HEK293 (cell line): ENCODE measurements at regions not wholly inside any gene's neighbourhood (a gene's known extent, or its start where the extent isn't known, plus 50 kb on each side); places are given as distances from the start of the nearest gene placed in this dataset.

Source experiments
- CTCF ChIA-PET: fragments of 350-600 bp; formaldehyde crosslinking; extraction: SDS; loops from one replicate; lab custom pipeline; 2021; ENCODE audit warnings: antibody characterized with exemption; lab: Yijun Ruan, JAX
- POLR2A ChIA-PET: fragments of 300-600 bp; formaldehyde crosslinking; extraction: SDS; loops from one replicate; lab custom pipeline; 2020; ENCODE audit warnings: antibody characterized with exemption, inconsistent platforms; lab: Yijun Ruan, JAX
- H3K27ac ChIP-seq: fragments of 200-500 bp; sonication (Bioruptor generic); 2 replicates; pipeline ENCODE4 v1.5.1; 2014; ENCODE audit warnings: low read depth, low read length, control low read depth, inconsistent platforms; ENCODE audit errors: extremely low read depth
- H3K36me3 ChIP-seq, 2 experiments: fragments of 200-500 bp in 1 of 2; sonication (Bioruptor generic) in 1 of 2; 1 replicate in 1 of 2; 2 replicates in 1 of 2; pipeline ENCODE4 v1.5.1; 2014 to 2017; ENCODE audit warnings: inconsistent platforms in 2 of 2, low read length in 2 of 2; ENCODE audit not compliant: control insufficient read depth in 2 of 2, insufficient read depth in 1 of 2
- H3K4me1 ChIP-seq: fragments of 200-500 bp; sonication (Bioruptor generic); 2 replicates; pipeline ENCODE4 v1.5.1; 2014; ENCODE audit warnings: mild to moderate bottlenecking, low read length, inconsistent platforms; ENCODE audit not compliant: control insufficient read depth, insufficient read depth
- H3K4me3 ChIP-seq: 2 replicates; pipeline ENCODE4 v1.5.1; 2011; ENCODE audit warnings: low read depth, mild to moderate bottlenecking, control low read depth, low read length, moderate library complexity
- H3K9me3 ChIP-seq: fragments of 200-500 bp; sonication (Bioruptor generic); 2 replicates; pipeline ENCODE4 v1.5.1; 2014; ENCODE audit warnings: low read depth, low read length, inconsistent platforms; ENCODE audit not compliant: control insufficient read depth, insufficient read depth
- BCL11A ChIP-seq: fragments of 450-650 bp; formaldehyde crosslinking; IDR thresholded peaks from 2 replicates; pipeline ENCODE4 v1.5.1; 2016; ENCODE audit warnings: low read depth, missing biosample characterization, missing genetic modification characterization
- ELK4 ChIP-seq: IDR thresholded peaks from 2 replicates; pipeline ENCODE4 v1.6.1; 2011; ENCODE audit warnings: mild to moderate bottlenecking, low read depth, low read length, borderline replicate concordance
- FEZF1 ChIP-seq: fragments of 450-650 bp; formaldehyde crosslinking; IDR thresholded peaks from 2 replicates; pipeline ENCODE4 v1.5.1; 2016; ENCODE audit warnings: missing biosample characterization, missing genetic modification characterization
- GLIS1 ChIP-seq: fragments of 450-650 bp; formaldehyde crosslinking; IDR thresholded peaks from 2 replicates; pipeline ENCODE4 v1.5.1; 2016; ENCODE audit warnings: missing biosample characterization, missing genetic modification characterization
- HOXC10 ChIP-seq: sonication (generic); formaldehyde crosslinking; IDR thresholded peaks from 2 replicates; pipeline ENCODE4 v1.8.1; 2023; ENCODE audit warnings: mild to moderate bottlenecking, missing genetic modification reagents
- KLF1 ChIP-seq: fragments of 450-650 bp; formaldehyde crosslinking; IDR thresholded peaks from 2 replicates; pipeline ENCODE4 v1.5.1; 2016; ENCODE audit warnings: missing biosample characterization, missing genetic modification characterization
- MEIS1 ChIP-seq: sonication (generic); formaldehyde crosslinking; IDR thresholded peaks from 2 replicates; pipeline ENCODE4 v1.8.1; 2022; ENCODE audit warnings: missing genetic modification reagents, mild to moderate bottlenecking, borderline replicate concordance
- PATZ1 ChIP-seq: fragments of 450-650 bp; formaldehyde crosslinking; IDR thresholded peaks from 2 replicates; pipeline ENCODE4 v1.5.1; 2016; ENCODE audit warnings: missing biosample characterization, missing genetic modification characterization
- PRDM6 ChIP-seq: fragments of 450-650 bp; formaldehyde crosslinking; IDR thresholded peaks from 2 replicates; pipeline ENCODE4 v1.5.1; 2017; ENCODE audit warnings: missing biosample characterization, missing genetic modification characterization
- SALL2 ChIP-seq: fragments of 450-650 bp; formaldehyde crosslinking; IDR thresholded peaks from 2 replicates; pipeline ENCODE4 v1.5.0; 2017; ENCODE audit warnings: missing biosample characterization, mild to moderate bottlenecking, missing genetic modification characterization, borderline replicate concordance
- ZBTB1 ChIP-seq: fragments of 450-650 bp; formaldehyde crosslinking; IDR thresholded peaks from 2 replicates; pipeline ENCODE4 v1.5.1; 2016; ENCODE audit warnings: missing biosample characterization, missing genetic modification characterization
- ZNF16 ChIP-seq: fragments of 450-650 bp; formaldehyde crosslinking; IDR thresholded peaks from 2 replicates; pipeline ENCODE4 v1.5.1; 2016; ENCODE audit warnings: low read depth, missing biosample characterization, missing genetic modification characterization
- ZNF488 ChIP-seq: fragments of 450-650 bp; formaldehyde crosslinking; IDR thresholded peaks from 2 replicates; pipeline ENCODE4 v1.5.1; 2016; ENCODE audit warnings: missing biosample characterization, missing genetic modification characterization
- ZNF513 ChIP-seq: fragments of 450-650 bp; IDR thresholded peaks from 2 replicates; pipeline ENCODE4 v1.5.1; 2018; ENCODE audit warnings: missing biosample characterization, missing genetic modification characterization
- ZNF548 ChIP-seq: fragments of 450-650 bp; formaldehyde crosslinking; IDR thresholded peaks from 2 replicates; pipeline ENCODE4 v1.5.1; 2016; ENCODE audit warnings: missing biosample characterization, missing genetic modification characterization
- ZNF549 ChIP-seq: fragments of 450-650 bp; IDR thresholded peaks from 2 replicates; pipeline ENCODE4 v1.5.1; 2018; ENCODE audit warnings: missing biosample characterization, missing genetic modification characterization, mild to moderate bottlenecking, inconsistent platforms, moderate library complexity
- ZNF747 ChIP-seq: fragments of 450-650 bp; formaldehyde crosslinking; IDR thresholded peaks from 2 replicates; pipeline ENCODE4 v1.5.1; 2016; ENCODE audit warnings: missing biosample characterization, missing genetic modification characterization
- ZNF792 ChIP-seq: fragments of 450-650 bp; formaldehyde crosslinking; IDR thresholded peaks from 2 replicates; pipeline ENCODE4 v1.5.1; 2016; ENCODE audit warnings: missing biosample characterization, missing genetic modification characterization
- ZNF837 ChIP-seq: fragments of 450-650 bp; formaldehyde crosslinking; IDR thresholded peaks from 2 replicates; pipeline ENCODE4 v1.5.1; 2016; ENCODE audit warnings: missing biosample characterization, missing genetic modification characterization
- ZSCAN5A ChIP-seq: fragments of 450-650 bp; formaldehyde crosslinking; IDR thresholded peaks from 2 replicates; pipeline ENCODE4 v1.5.1; 2016; ENCODE audit warnings: missing biosample characterization, missing genetic modification characterization

GRCh38 chr17:54834086-54834485, 66.6 kb upstream of the TOM1L1 start:
- no peaks in the 10 kb centered on the region for H3K36me3 ChIP-seq
- no peaks in the 10 kb centered on the region for H3K4me1 ChIP-seq
- TF ChIP-seq ZNF549 (no peak), HOXC10 (CRISPR knock-in tag) (no peak), GLIS1 (tag by site-specific recombination) (no peak), BCL11A (tag by site-specific recombination) (no peak), KLF1 (tag by site-specific recombination) (no peak), ZNF513 (tag by site-specific recombination) (no peak), PATZ1 (tag by site-specific recombination) (no peak), ZBTB1 (tag by site-specific recombination) (no peak), ZNF488 (tag by site-specific recombination) (no peak), SALL2 (no peak), ZNF747 (tag by site-specific recombination) (no peak), ELK4 (no peak), MEIS1 (CRISPR knock-in tag) (no peak), ZSCAN5A (tag by site-specific recombination) (no peak), ZNF792 (tag by site-specific recombination) (no peak), ZNF837 (tag by site-specific recombination) (no peak), PRDM6 (tag by site-specific recombination) (no peak), ZNF548 (tag by site-specific recombination) (no peak), FEZF1 (tag by site-specific recombination) (no peak), ZNF16 (tag by site-specific recombination) (no peak)
- ChIA-PET CTCF (no interaction called here), POLR2A (no interaction called here)
- no peaks in the 10 kb centered on the region for H3K9me3 ChIP-seq
- no peak overlapping the region for H3K4me3 ChIP-seq
- H3K27ac ChIP-seq: no peak overlapping the region
